ENCODE measurements at regions not wholly inside any gene's neighbourhood (a gene's known extent, or its start where the extent isn't known, plus 50 kb on each side); places are given as distances from the start of the nearest gene placed in this dataset.

- ATAC-seq (ENCODE audit: low FRiP score) (no peak), DNase-seq (ENCODE audit: low spot score) (no peak)
- no peak for TF ChIP-seq CTCF (IDR thresholded peaks at IDR 0.05)
Measured at GRCh38 chr3:46116996-46117395, 89.7 kb upstream of the XCR1 start.

DNA sequence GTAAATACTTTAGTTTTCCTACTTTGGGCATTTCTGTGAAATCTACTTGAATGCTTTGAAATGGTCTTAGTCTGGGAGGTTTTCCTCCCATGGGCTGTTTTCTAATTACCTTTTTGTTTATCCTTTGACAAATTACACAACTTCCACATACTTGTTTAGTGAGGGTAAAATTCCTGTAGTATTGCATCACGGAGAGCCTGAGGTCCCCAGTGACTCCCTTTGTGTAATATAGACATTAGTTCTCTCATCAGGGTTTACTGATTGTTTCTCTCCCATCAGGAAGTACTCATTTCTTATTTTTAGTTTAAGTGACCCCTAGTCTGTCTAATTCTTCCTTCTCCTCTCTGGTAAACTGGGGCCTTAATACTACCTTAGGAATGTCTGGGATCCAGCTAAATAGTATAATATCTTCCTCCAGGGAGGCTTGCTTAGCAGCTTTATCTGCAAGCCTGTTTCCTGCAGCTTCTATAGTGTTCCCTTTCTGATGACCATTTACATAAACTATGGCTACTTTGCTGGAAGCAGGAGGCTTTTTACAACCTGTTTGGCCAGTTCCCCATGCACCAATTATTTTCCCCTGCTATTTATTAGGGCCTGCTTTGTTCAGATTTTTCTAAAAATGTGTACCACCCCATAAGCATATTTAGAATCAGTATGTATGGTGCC, 87.2 kb upstream of the XCR1 start:
- DNase-seq (ENCODE audit: low spot score) (no peak), ATAC-seq (ENCODE audit: low FRiP score) (no peak)
- TF ChIP-seq CTCF (IDR thresholded peaks at IDR 0.05) = no peak

DNA sequence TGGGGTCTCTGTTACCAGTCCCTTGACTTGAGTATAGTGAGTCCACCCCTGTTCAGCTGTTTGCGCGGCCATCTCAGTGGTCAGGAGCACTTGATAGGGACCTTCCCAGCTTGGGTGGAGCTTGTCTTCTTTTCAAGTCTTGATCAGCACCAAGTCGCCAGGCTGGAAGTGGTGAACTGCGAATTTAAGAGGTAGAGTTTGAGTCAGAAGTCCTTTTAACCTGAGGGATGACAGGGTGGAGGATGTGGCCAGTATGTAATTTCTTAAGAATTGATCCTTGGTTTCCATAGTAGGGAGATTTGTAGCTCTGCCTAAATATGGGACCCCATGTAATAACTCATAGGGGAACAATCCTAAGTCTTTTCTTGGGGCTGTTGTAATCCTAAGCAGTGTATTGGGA, 86.3 kb upstream of the XCR1 start:
- ATAC-seq (ENCODE audit: low FRiP score) (no peak), DNase-seq (ENCODE audit: low spot score) (no peak)
- no peak for TF ChIP-seq CTCF (IDR thresholded peaks at IDR 0.05)

- ATAC-seq (ENCODE audit: low FRiP score) = no peak
- TF ChIP-seq CTCF (IDR thresholded peaks at IDR 0.05) = no peak
Measured at GRCh38 chr3:46112984-46113383, 85.7 kb upstream of the XCR1 start.

DNA sequence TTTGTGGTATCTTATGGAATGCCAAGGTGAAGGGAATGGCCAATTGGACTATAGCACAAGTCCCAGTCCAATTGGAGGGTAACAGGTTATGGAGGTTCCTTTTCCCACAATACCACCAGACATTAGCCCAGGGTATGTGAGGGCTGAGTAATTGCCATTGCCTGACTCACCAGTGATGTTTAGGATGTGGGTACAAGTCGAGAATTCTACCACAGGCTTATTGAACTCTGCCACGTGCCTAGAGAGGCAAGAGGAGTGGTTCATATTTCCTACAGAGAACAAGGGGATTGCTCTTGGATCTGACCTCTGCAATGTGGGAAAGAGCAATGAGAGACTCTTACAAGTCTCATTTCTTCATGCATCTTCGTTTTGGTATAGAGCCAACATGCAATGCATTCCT, 85.0 kb upstream of the XCR1 start:
- TF ChIP-seq CTCF (IDR thresholded peaks at IDR 0.05) = no peak
- DNase-seq (ENCODE audit: low spot score) (no peak), ATAC-seq (ENCODE audit: low FRiP score) (no peak)

More at GRCh38 chr3:46112984-46113383, 85.7 kb upstream of the XCR1 start:
- no peak for DNase-seq (ENCODE audit: low spot score)

DNA sequence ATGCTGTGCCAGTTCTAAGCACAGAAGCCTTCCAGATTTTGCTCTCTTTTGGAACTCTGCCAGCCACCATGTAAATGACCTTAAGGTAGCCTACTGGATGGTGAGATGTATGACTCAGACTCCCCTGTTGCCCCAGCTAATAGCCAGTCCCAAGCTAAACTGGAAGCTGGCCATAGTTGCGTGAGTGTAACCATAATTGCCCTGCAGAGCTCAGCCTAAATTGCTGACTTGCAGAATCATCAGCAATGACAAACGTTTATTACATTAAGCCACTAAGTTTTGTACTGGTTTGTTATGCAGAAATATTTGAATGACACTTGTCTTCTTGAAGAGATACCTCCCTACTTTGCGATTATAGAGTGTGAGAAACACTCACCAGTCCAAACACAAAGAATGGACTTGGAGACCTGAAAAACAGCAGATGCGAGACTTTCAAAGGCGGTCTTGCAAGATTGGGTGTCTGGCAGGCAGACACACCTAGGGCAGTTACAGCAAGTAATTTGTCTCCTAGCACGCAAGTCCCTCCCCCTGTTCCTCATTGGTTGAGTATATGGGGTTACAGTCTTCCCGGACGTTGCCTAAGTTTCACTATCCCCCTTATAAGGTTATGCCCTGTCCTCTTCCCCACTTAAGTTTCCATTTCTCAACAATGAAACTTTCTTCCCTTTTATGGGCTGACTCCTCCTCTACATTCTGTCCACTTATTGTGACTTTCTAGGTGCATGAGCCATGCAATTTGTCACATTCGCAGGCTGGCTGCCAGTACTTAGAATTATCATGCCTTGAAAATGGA, 83.6 kb upstream of the XCR1 start:
- ATAC-seq (ENCODE audit: low FRiP score) (peak; percentile 53), DNase-seq (ENCODE audit: low spot score) (no peak)
- TF ChIP-seq CTCF (IDR thresholded peaks at IDR 0.05) = no peak

DNA sequence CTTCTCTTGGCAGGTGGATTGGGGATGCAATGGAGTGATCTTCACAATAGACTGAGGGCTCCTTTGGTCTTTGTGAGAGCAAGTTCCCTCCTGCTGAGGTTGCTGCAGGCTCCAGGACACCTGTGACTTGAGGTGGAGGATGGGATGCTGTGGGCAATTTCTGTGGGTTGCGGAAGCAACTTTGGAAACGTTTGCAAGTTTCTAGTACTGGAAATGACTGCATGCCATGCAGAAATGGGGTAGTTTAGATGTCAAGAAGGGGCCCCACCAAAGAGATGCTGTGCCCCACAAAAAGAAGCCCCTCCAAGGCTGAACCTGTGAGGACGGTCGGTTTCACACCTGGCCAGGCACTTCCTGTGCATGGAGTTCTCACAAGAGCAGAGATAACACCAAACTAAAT, 80.4 kb upstream of the XCR1 start:
- DNase-seq (ENCODE audit: low spot score) = no peak
- TF ChIP-seq CTCF (IDR thresholded peaks at IDR 0.05) = no peak
- no peak for ATAC-seq (ENCODE audit: low FRiP score)
